Neural progenitor cell (in vitro differentiated cells): ENCODE measurements at regions not wholly inside any gene's neighbourhood (a gene's known extent, or its start where the extent isn't known, plus 50 kb on each side); places are given as distances from the start of the nearest gene placed in this dataset.
A peak's percentile ranks its signal among the peaks of the same experiment; 100 is the strongest.

ENCODE experiments used
- DNase-seq: peaks from one replicate; pipeline ENCODE4 v3.0.0-alpha.2; 2016; ENCODE audit warnings: low spot score
- H2AFZ ChIP-seq: fragments of 200-600 bp; sonication (generic); replicated peaks from 2 replicates; pipeline ENCODE4 v1.6.1; 2016; ENCODE audit warnings: antibody characterized with exemption
- H3F3A ChIP-seq: fragments of 200-600 bp; sonication (generic); 2 replicates; pipeline ENCODE4 v1.6.1; 2016; ENCODE audit warnings: antibody characterized with exemption, low read depth
- H3K27ac ChIP-seq: fragments of 200-600 bp; sonication (generic); 2 replicates; pipeline ENCODE4 v1.5.1; 2016; ENCODE audit warnings: mild to moderate bottlenecking
- H3K27me3 ChIP-seq: fragments of 200-600 bp; sonication (generic); 2 replicates; pipeline ENCODE4 v1.6.1; 2016; ENCODE audit warnings: mild to moderate bottlenecking, moderate library complexity
- H3K36me3 ChIP-seq: fragments of 200-600 bp; sonication (generic); 2 replicates; pipeline ENCODE4 v1.5.1; 2016
- H3K4me1 ChIP-seq: fragments of 200-600 bp; sonication (generic); 2 replicates; pipeline ENCODE4 v1.6.1; 2016; ENCODE audit warnings: mixed run types
- H3K4me2 ChIP-seq: fragments of 200-600 bp; sonication (generic); 2 replicates; pipeline ENCODE4 v1.6.1; 2016
- H3K4me3 ChIP-seq: fragments of 200-600 bp; sonication (generic); 2 replicates; pipeline ENCODE4 v1.5.1; 2016
- H3K79me2 ChIP-seq: fragments of 200-600 bp; sonication (generic); 2 replicates; pipeline ENCODE4 v1.6.1; 2016; ENCODE audit warnings: low read depth
- H3K9ac ChIP-seq: fragments of 200-600 bp; sonication (generic); 2 replicates; pipeline ENCODE4 v1.6.1; 2016
- H3K9me3 ChIP-seq: fragments of 200-600 bp; sonication (generic); 2 replicates; pipeline ENCODE4 v1.5.1; 2016; ENCODE audit warnings: low read depth
- H4K20me1 ChIP-seq: fragments of 200-600 bp; sonication (generic); 2 replicates; pipeline ENCODE4 v1.6.1; 2016; ENCODE audit warnings: low read depth
- H3K27ac Mint-ChIP-seq: 3 replicates; pipeline ENCODE4 v1.8.0; 2021; ENCODE audit warnings: mixed read lengths
- H3K27me3 Mint-ChIP-seq: 2 replicates; pipeline ENCODE4 v1.8.0; 2022; ENCODE audit warnings: low read depth, mild to moderate bottlenecking, inconsistent platforms, moderate library complexity, mixed read lengths; ENCODE audit not compliant: insufficient read depth
- H3K36me3 Mint-ChIP-seq: 3 replicates; pipeline ENCODE4 v1.8.0; 2021; ENCODE audit warnings: mixed read lengths
- H3K4me1 Mint-ChIP-seq: 3 replicates; pipeline ENCODE4 v1.8.0; 2021; ENCODE audit warnings: mixed read lengths
- H3K4me3 Mint-ChIP-seq: 3 replicates; pipeline ENCODE4 v1.8.0; 2021; ENCODE audit warnings: mild to moderate bottlenecking, moderate library complexity, mixed read lengths
- H3K9me3 Mint-ChIP-seq: 3 replicates; pipeline ENCODE4 v1.8.0; 2020; ENCODE audit warnings: mixed read lengths
- CTCF ChIP-seq: fragments of 200-600 bp; sonication (generic); IDR thresholded peaks from 2 replicates; pipeline ENCODE4 v1.5.1; 2017; ENCODE audit warnings: antibody characterized with exemption, mild to moderate bottlenecking
- EZH2 ChIP-seq: fragments of 200-600 bp; sonication (generic); IDR thresholded peaks from 2 replicates; pipeline ENCODE4 v1.6.1; 2017; ENCODE audit warnings: antibody characterized with exemption, mild to moderate bottlenecking, moderate library complexity
- EZH2phosphoT487 ChIP-seq: fragments of 200-600 bp; sonication (generic); IDR thresholded peaks from 2 replicates; pipeline ENCODE4 v1.6.1; 2017; ENCODE audit warnings: antibody characterized with exemption

GRCh38 chr19:31648347-31648746, 299.1 kb upstream of the TSHZ3 start:
- H3K9ac ChIP-seq = no peak overlapping the region
- no peaks in the 10 kb centered on the region for H3K27me3 Mint-ChIP-seq
- no peaks in the 10 kb centered on the region for H3K4me1 ChIP-seq
- peak overlapping the region; percentile 45 for H2AFZ ChIP-seq
- H3K27me3 ChIP-seq = no peaks in the 10 kb centered on the region
- H3K4me3 Mint-ChIP-seq = no peak overlapping the region
- H3K27ac Mint-ChIP-seq = no peak overlapping the region
- H3K4me3 ChIP-seq = no peak overlapping the region
- H3K9me3 ChIP-seq = no peaks in the 10 kb centered on the region
- H3K4me1 Mint-ChIP-seq = no peaks in the 10 kb centered on the region
- no peak overlapping the region for H3K27ac ChIP-seq
- H3F3A ChIP-seq = no peaks in the 10 kb centered on the region
- no peaks in the 10 kb centered on the region for H4K20me1 ChIP-seq
- DNase-seq = no peak
- no peak overlapping the region for H3K4me2 ChIP-seq
- H3K9me3 Mint-ChIP-seq = no peaks in the 10 kb centered on the region
- TF ChIP-seq EZH2 = no peak
- H3K79me2 ChIP-seq = no peaks in the 10 kb centered on the region
- no peaks in the 10 kb centered on the region for H3K36me3 Mint-ChIP-seq
- no peaks in the 10 kb centered on the region for H3K36me3 ChIP-seq

- no peaks in the 10 kb centered on the region for H3F3A ChIP-seq
- no peaks in the 10 kb centered on the region for H3K36me3 ChIP-seq
- no peaks in the 10 kb centered on the region for H3K4me1 Mint-ChIP-seq
- no peaks in the 10 kb centered on the region for H3K27me3 ChIP-seq
- H3K4me2 ChIP-seq = no peak overlapping the region
- H3K27ac ChIP-seq = no peak overlapping the region
- no peak overlapping the region for H3K4me3 Mint-ChIP-seq
- no peaks in the 10 kb centered on the region for H3K79me2 ChIP-seq
- no peak overlapping the region for H2AFZ ChIP-seq
- no peaks in the 10 kb centered on the region for H3K9me3 ChIP-seq
- no peak overlapping the region for H3K4me3 ChIP-seq
- TF ChIP-seq EZH2 (no peak), CTCF (no peak), EZH2phosphoT487 (no peak)
- no peak overlapping the region for H3K27ac Mint-ChIP-seq
- peaks cover 5% of the 10 kb centered on the region for H3K27me3 Mint-ChIP-seq
- no peaks in the 10 kb centered on the region for H3K36me3 Mint-ChIP-seq
- H3K9me3 Mint-ChIP-seq = no peaks in the 10 kb centered on the region
- no peak overlapping the region for H3K9ac ChIP-seq
- DNase-seq = no peak
- H3K4me1 ChIP-seq = no peaks in the 10 kb centered on the region
- no peaks in the 10 kb centered on the region for H4K20me1 ChIP-seq
Observed at GRCh38 chr19:31656507-31656906, 307.3 kb upstream of the TSHZ3 start.

GRCh38 chr19:31658993-31659896, 310.0 kb upstream of the TSHZ3 start:
- H3K4me1 Mint-ChIP-seq = no peaks in the 10 kb centered on the region
- TF ChIP-seq CTCF = no peak
- no peak for TF ChIP-seq EZH2
- no peak for TF ChIP-seq EZH2phosphoT487
- H3K9me3 ChIP-seq = no peaks in the 10 kb centered on the region
- no peak overlapping the region for H2AFZ ChIP-seq
- H3K36me3 ChIP-seq = no peaks in the 10 kb centered on the region
- no peaks in the 10 kb centered on the region for H3K27me3 ChIP-seq
- DNase-seq = no peak
- no peak overlapping the region for H3K27ac Mint-ChIP-seq
- no peaks in the 10 kb centered on the region for H3F3A ChIP-seq
- H3K4me2 ChIP-seq = no peak overlapping the region
- H3K27ac ChIP-seq = no peak overlapping the region
- H3K4me3 ChIP-seq = no peak overlapping the region
- H3K9ac ChIP-seq = no peak overlapping the region
- H3K4me3 Mint-ChIP-seq = no peak overlapping the region
- H4K20me1 ChIP-seq = no peaks in the 10 kb centered on the region
- no peaks in the 10 kb centered on the region for H3K79me2 ChIP-seq
- H3K4me1 ChIP-seq = no peaks in the 10 kb centered on the region
- H3K36me3 Mint-ChIP-seq = no peaks in the 10 kb centered on the region
- peaks cover 5% of the 10 kb centered on the region for H3K27me3 Mint-ChIP-seq
- no peaks in the 10 kb centered on the region for H3K9me3 Mint-ChIP-seq

- TF ChIP-seq EZH2 (no peak), EZH2phosphoT487 (no peak), CTCF (no peak)
- Mint-ChIP-seq H3K4me1 (no peaks in the 10 kb centered on the region), H3K27ac (no peak overlapping the region), H3K4me3 (no peak overlapping the region), H3K36me3 (no peaks in the 10 kb centered on the region), H3K27me3 (peaks cover 5% of the 10 kb centered on the region), H3K9me3 (no peaks in the 10 kb centered on the region)
- H2AFZ ChIP-seq = no peak overlapping the region
- H3K27me3 ChIP-seq = no peaks in the 10 kb centered on the region
- H3K4me1 ChIP-seq = no peaks in the 10 kb centered on the region
- H3K79me2 ChIP-seq = no peaks in the 10 kb centered on the region
- DNase-seq = no peak
- H3K4me2 ChIP-seq = no peak overlapping the region
- H3K27ac ChIP-seq = no peak overlapping the region
- H3K36me3 ChIP-seq = no peaks in the 10 kb centered on the region
- H3F3A ChIP-seq = no peaks in the 10 kb centered on the region
- no peak overlapping the region for H3K4me3 ChIP-seq
- no peaks in the 10 kb centered on the region for H4K20me1 ChIP-seq
- no peak overlapping the region for H3K9ac ChIP-seq
- no peaks in the 10 kb centered on the region for H3K9me3 ChIP-seq
Observed at GRCh38 chr19:31659897-31660210, 310.6 kb upstream of the TSHZ3 start.
